ENCODE measurements at regions not wholly inside any gene's neighbourhood (a gene's known extent, or its start where the extent isn't known, plus 50 kb on each side); places are given as distances from the start of the nearest gene placed in this dataset.

DNA sequence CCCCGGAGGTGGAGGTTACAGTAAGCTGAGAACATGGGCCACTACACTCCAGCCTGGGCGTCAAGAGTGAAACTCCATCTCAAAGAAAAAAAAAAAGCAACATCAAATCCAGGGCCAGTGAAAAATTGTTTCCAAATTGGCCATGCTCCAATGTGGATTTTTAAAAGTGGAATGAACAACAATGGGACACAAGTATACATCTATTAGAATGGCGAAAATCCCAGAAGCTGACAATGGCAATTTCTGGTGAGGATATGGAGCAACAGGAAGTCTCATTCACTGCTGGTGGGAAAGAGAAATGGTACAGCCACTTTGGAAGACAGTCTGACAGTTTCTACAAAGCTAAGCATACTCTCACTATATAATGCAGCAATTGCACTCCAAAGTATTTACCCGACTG is 161.4 kb downstream of the UXS1 start:
- no peak overlapping the region for H3K4me3 ChIP-seq (ENCODE audit: low read length)
- no peaks in the 10 kb centered on the region for H3F3A ChIP-seq (ENCODE audit: insufficient read depth, low read length)
- no peaks in the 10 kb centered on the region for H3K27me3 ChIP-seq (replicated peaks; ENCODE audit: insufficient read depth, low read length)
- H3K27ac ChIP-seq (ENCODE audit: low read length), result no peak overlapping the region
- no peak overlapping the region for H2AFZ ChIP-seq (ENCODE audit: low read length)
- H3K9me2 ChIP-seq (replicated peaks; ENCODE audit: insufficient read depth, low read length), result no peaks in the 10 kb centered on the region
- H3K4me2 ChIP-seq (ENCODE audit: low read depth, low read length), result no peak overlapping the region
- H4K20me1 ChIP-seq (ENCODE audit: insufficient read depth, low read length), result no peaks in the 10 kb centered on the region
- no peak for TF ChIP-seq EZH2 (optimal IDR thresholded peaks at IDR 0.05; ENCODE audit: low read depth, low read length)
- TF ChIP-seq EZH2phosphoT487 (IDR thresholded peaks at IDR 0.05; ENCODE audit: low read length), result no peak
- TF ChIP-seq, protein P1, sequence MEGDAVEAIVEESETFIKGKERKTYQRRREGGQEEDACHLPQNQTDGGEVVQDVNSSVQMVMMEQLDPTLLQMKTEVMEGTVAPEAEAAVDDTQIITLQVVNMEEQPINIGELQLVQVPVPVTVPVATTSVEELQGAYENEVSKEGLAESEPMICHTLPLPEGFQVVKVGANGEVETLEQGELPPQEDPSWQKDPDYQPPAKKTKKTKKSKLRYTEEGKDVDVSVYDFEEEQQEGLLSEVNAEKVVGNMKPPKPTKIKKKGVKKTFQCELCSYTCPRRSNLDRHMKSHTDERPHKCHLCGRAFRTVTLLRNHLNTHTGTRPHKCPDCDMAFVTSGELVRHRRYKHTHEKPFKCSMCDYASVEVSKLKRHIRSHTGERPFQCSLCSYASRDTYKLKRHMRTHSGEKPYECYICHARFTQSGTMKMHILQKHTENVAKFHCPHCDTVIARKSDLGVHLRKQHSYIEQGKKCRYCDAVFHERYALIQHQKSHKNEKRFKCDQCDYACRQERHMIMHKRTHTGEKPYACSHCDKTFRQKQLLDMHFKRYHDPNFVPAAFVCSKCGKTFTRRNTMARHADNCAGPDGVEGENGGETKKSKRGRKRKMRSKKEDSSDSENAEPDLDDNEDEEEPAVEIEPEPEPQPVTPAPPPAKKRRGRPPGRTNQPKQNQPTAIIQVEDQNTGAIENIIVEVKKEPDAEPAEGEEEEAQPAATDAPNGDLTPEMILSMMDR (IDR thresholded peaks at IDR 0.05; ENCODE audit: low read length), result no peak
- no peak for DNase-seq
- H3K9ac ChIP-seq (ENCODE audit: low read length), result no peak overlapping the region
- H3K36me3 ChIP-seq (replicated peaks; ENCODE audit: insufficient read depth, low read length), result no peaks in the 10 kb centered on the region
- no peaks in the 10 kb centered on the region for H3K79me2 ChIP-seq (ENCODE audit: low read length)
- H3K4me1 ChIP-seq (ENCODE audit: low read length), result no peaks in the 10 kb centered on the region
- H3K9me3 ChIP-seq (replicated peaks; ENCODE audit: insufficient read depth, low read length), result no peaks in the 10 kb centered on the region

GRCh38 chr2:106030287-106031268 is 163.5 kb downstream of the UXS1 start:
- no peaks in the 10 kb centered on the region for H3K79me2 ChIP-seq (ENCODE audit: low read length)
- no peaks in the 10 kb centered on the region for H3F3A ChIP-seq (ENCODE audit: insufficient read depth, low read length)
- TF ChIP-seq, protein P1 (IDR thresholded peaks at IDR 0.05; ENCODE audit: low read length), result no peak
- no peak for TF ChIP-seq EZH2 (optimal IDR thresholded peaks at IDR 0.05; ENCODE audit: low read depth, low read length)
- TF ChIP-seq EZH2phosphoT487 (IDR thresholded peaks at IDR 0.05; ENCODE audit: low read length), result no peak
- no peaks in the 10 kb centered on the region for H3K4me1 ChIP-seq (ENCODE audit: low read length)
- H3K27me3 ChIP-seq (replicated peaks; ENCODE audit: insufficient read depth, low read length), result no peaks in the 10 kb centered on the region
- H2AFZ ChIP-seq (ENCODE audit: low read length), result no peak overlapping the region
- H3K9ac ChIP-seq (ENCODE audit: low read length), result no peak overlapping the region
- H3K27ac ChIP-seq (ENCODE audit: low read length), result no peak overlapping the region
- no peaks in the 10 kb centered on the region for H3K9me2 ChIP-seq (replicated peaks; ENCODE audit: insufficient read depth, low read length)
- no peaks in the 10 kb centered on the region for H4K20me1 ChIP-seq (ENCODE audit: insufficient read depth, low read length)
- H3K9me3 ChIP-seq (replicated peaks; ENCODE audit: insufficient read depth, low read length), result no peaks in the 10 kb centered on the region
- no peak overlapping the region for H3K4me2 ChIP-seq (ENCODE audit: low read depth, low read length)
- H3K4me3 ChIP-seq (ENCODE audit: low read length), result no peak overlapping the region
- no peak for DNase-seq
- no peaks in the 10 kb centered on the region for H3K36me3 ChIP-seq (replicated peaks; ENCODE audit: insufficient read depth, low read length)

DNA sequence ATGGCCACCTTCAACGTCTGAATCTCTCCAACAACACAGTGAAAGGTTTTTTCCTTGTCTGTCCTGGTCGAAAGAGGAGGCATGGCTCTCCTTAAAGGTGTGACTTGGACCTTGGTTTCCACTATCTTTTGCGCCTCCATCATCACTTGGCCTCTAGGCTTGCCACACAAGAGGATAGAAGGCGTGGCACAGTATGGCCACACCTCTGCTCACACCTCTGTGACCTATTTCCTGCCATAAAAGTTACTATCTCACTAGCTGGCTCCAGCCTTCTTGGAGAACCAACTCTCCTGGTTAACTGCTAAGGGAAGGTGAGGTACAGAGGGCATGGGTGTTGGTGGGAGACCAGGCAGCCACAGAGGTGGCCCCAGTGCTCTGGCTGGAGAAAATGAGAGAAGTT is 165.9 kb downstream of the UXS1 start:
- no peak overlapping the region for H3K9ac ChIP-seq (ENCODE audit: low read length)
- H3K4me3 ChIP-seq (ENCODE audit: low read length), result no peak overlapping the region

More for the DNA sequence above, 165.9 kb downstream of the UXS1 start:
- Histone ChIP-seq H2AFZ (ENCODE audit: low read length) (no peak overlapping the region), H3K9me2 (replicated peaks; ENCODE audit: insufficient read depth, low read length) (no peaks in the 10 kb centered on the region), H3K4me2 (ENCODE audit: low read depth, low read length) (no peak overlapping the region), H3K79me2 (ENCODE audit: low read length) (no peaks in the 10 kb centered on the region), H3K9me3 (replicated peaks; ENCODE audit: insufficient read depth, low read length) (no peaks in the 10 kb centered on the region), H3K27ac (ENCODE audit: low read length) (no peak overlapping the region), H3K4me1 (ENCODE audit: low read length) (no peaks in the 10 kb centered on the region), H4K20me1 (ENCODE audit: insufficient read depth, low read length) (no peaks in the 10 kb centered on the region), H3K36me3 (replicated peaks; ENCODE audit: insufficient read depth, low read length) (no peaks in the 10 kb centered on the region), H3F3A (ENCODE audit: insufficient read depth, low read length) (no peaks in the 10 kb centered on the region), H3K27me3 (replicated peaks; ENCODE audit: insufficient read depth, low read length) (no peaks in the 10 kb centered on the region)
- no peak for DNase-seq
- TF ChIP-seq, protein P1 (IDR thresholded peaks at IDR 0.05; ENCODE audit: low read length), result no peak
- no peak for TF ChIP-seq EZH2 (optimal IDR thresholded peaks at IDR 0.05; ENCODE audit: low read depth, low read length)
- no peak for TF ChIP-seq EZH2phosphoT487 (IDR thresholded peaks at IDR 0.05; ENCODE audit: low read length)

Data from MM.1S (cell line).